DND-41 (cell line): ENCODE measurements at regions not wholly inside any gene's neighbourhood (a gene's known extent, or its start where the extent isn't known, plus 50 kb on each side); places are given as distances from the start of the nearest gene placed in this dataset.

ENCODE experiments used
- ATAC-seq: fragments of 200-7000 bp; cut with Tn5 transposase; 3 replicates; pipeline ENCODE4 v1.9.1; 2021; ENCODE audit warnings: low read depth; ENCODE audit not compliant: insufficient read depth
- DNase-seq: peaks from one replicate; pipeline ENCODE4 v3.0.0-alpha.2; 2020
- H2AFZ ChIP-seq: 2 replicates; pipeline ENCODE4 v1.6.0; 2012; ENCODE audit warnings: low read depth, low read length
- H3K27ac ChIP-seq: 2 replicates; pipeline ENCODE4 v1.5.1; 2012; ENCODE audit warnings: low read length, inconsistent platforms
- H3K27me3 ChIP-seq: fragments of 200-600 bp; sonication (generic); 2 replicates; pipeline ENCODE4 v1.6.0; 2012; ENCODE audit warnings: low read length, mild to moderate bottlenecking, inconsistent platforms; ENCODE audit not compliant: insufficient read depth, poor library complexity
- H3K36me3 ChIP-seq: 2 replicates; pipeline ENCODE4 v1.5.1; 2012; ENCODE audit warnings: low read length, inconsistent platforms; ENCODE audit not compliant: insufficient read depth
- H3K4me1 ChIP-seq: 2 replicates; pipeline ENCODE4 v1.5.1; 2012; ENCODE audit warnings: mild to moderate bottlenecking, low read length; ENCODE audit not compliant: insufficient read depth
- H3K4me2 ChIP-seq: 2 replicates; pipeline ENCODE4 v1.6.0; 2012; ENCODE audit warnings: mild to moderate bottlenecking, moderate library complexity, low read length, inconsistent platforms; ENCODE audit not compliant: insufficient read depth
- H3K4me3 ChIP-seq, 2 experiments: fragments of 200-600 bp in 1 of 2; shearing (Covaris generic) in 1 of 2; 2 replicates each; pipeline ENCODE4 v1.5.1; 2012 to 2016; ENCODE audit warnings: inconsistent platforms in 2 of 2, low read length in 2 of 2, mild to moderate bottlenecking in 2 of 2, low read depth in 1 of 2, moderate library complexity in 1 of 2
- H3K79me2 ChIP-seq: 2 replicates; pipeline ENCODE4 v1.6.0; 2012; ENCODE audit warnings: low read length, inconsistent platforms; ENCODE audit not compliant: insufficient read depth
- H3K9ac ChIP-seq: 2 replicates; pipeline ENCODE4 v1.6.0; 2012; ENCODE audit warnings: low read depth, mild to moderate bottlenecking, inconsistent platforms, low read length, moderate library complexity
- H3K9me3 ChIP-seq: 2 replicates; pipeline ENCODE4 v1.5.1; 2012; ENCODE audit warnings: low read length, moderate library complexity, mild to moderate bottlenecking, inconsistent platforms; ENCODE audit not compliant: insufficient read depth, severe bottlenecking
- H4K20me1 ChIP-seq: 2 replicates; pipeline ENCODE4 v1.6.0; 2012; ENCODE audit warnings: low read length; ENCODE audit not compliant: insufficient read depth
- EZH2 ChIP-seq: IDR thresholded peaks from 3 replicates; pipeline ENCODE4 v1.6.1; 2012; ENCODE audit warnings: borderline replicate concordance, low read depth, mild to moderate bottlenecking, moderate library complexity, low read length, inconsistent platforms; ENCODE audit not compliant: severe bottlenecking
- TF ChIP-seq, protein P1 (sequence below): IDR thresholded peaks from 2 replicates; pipeline ENCODE4 v1.5.1; 2012; ENCODE audit warnings: borderline replicate concordance, low read length, moderate library complexity, mild to moderate bottlenecking; ENCODE audit not compliant: poor library complexity, severe bottlenecking; ENCODE audit errors: extremely low read depth

DNA sequence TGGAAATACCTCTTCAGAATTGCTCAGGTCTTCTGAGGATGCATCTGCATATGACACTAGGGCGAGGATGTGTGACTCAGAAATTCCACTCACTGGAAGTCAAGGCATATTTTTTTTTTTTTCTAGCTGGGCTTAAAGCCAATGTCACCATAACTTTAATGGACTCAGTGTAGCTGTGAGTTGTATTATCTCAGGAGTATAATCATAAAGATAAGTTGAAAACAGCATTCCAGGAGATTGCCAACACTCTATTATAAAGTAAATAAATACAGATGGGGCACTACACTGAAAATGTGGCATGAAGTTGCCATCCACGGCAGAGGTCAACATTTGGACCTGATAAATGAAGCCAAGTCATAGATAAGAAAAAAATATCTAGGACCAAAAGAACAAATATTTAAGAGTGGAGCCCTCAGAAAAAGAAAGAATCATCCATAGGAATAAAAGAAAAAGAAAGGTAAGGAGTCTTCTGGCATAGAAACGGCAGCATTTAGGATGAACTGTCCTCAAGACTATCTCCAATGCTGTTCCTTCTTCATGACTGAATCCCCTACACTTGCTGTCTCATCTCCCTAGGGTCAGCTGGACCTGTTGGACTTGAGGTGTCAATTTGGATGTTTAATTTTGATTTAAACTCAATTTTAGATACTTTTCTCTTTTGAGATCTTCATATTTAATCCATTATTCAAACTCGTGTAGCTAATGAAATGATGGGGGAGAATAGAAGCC lies 72.9 kb upstream of the CAV2 start:
- H3K4me1 ChIP-seq = no peaks in the 10 kb centered on the region
- no peaks in the 10 kb centered on the region for H3K9me3 ChIP-seq
- TF ChIP-seq, protein P1, sequence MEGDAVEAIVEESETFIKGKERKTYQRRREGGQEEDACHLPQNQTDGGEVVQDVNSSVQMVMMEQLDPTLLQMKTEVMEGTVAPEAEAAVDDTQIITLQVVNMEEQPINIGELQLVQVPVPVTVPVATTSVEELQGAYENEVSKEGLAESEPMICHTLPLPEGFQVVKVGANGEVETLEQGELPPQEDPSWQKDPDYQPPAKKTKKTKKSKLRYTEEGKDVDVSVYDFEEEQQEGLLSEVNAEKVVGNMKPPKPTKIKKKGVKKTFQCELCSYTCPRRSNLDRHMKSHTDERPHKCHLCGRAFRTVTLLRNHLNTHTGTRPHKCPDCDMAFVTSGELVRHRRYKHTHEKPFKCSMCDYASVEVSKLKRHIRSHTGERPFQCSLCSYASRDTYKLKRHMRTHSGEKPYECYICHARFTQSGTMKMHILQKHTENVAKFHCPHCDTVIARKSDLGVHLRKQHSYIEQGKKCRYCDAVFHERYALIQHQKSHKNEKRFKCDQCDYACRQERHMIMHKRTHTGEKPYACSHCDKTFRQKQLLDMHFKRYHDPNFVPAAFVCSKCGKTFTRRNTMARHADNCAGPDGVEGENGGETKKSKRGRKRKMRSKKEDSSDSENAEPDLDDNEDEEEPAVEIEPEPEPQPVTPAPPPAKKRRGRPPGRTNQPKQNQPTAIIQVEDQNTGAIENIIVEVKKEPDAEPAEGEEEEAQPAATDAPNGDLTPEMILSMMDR = no peak
- no peak for TF ChIP-seq EZH2

GRCh38 chr7:116429986-116430619 lies 69.4 kb upstream of the CAV2 start:
- Histone ChIP-seq H3K4me2 (no peak overlapping the region), H3K79me2 (no peaks in the 10 kb centered on the region), H3K9me3 (no peaks in the 10 kb centered on the region), H3K27me3 (no peaks in the 10 kb centered on the region), H3K4me3 (no peak overlapping the region), H3K9ac (no peak overlapping the region), H3K4me1 (no peaks in the 10 kb centered on the region), H2AFZ (no peak overlapping the region), H3K27ac (no peak overlapping the region), H3K36me3 (no peaks in the 10 kb centered on the region), H4K20me1 (no peaks in the 10 kb centered on the region)
- TF ChIP-seq, protein P1 = no peak
- no peak for TF ChIP-seq EZH2
- ATAC-seq (no peak), DNase-seq (no peak)

More for the DNA sequence above, 72.9 kb upstream of the CAV2 start:
- H3K79me2 ChIP-seq = no peaks in the 10 kb centered on the region
- no peak overlapping the region for H3K4me3 ChIP-seq
- DNase-seq (no peak), ATAC-seq (no peak)
- no peak overlapping the region for H3K4me2 ChIP-seq
- H3K36me3 ChIP-seq = no peaks in the 10 kb centered on the region
- no peak overlapping the region for H3K9ac ChIP-seq
- no peaks in the 10 kb centered on the region for H4K20me1 ChIP-seq
- no peaks in the 10 kb centered on the region for H3K27me3 ChIP-seq
- H2AFZ ChIP-seq = no peak overlapping the region
- no peak overlapping the region for H3K27ac ChIP-seq

GRCh38 chr7:116431787-116432526 lies 67.6 kb upstream of the CAV2 start:
- Histone ChIP-seq H3K27me3 (no peaks in the 10 kb centered on the region), H2AFZ (no peak overlapping the region), H3K36me3 (no peaks in the 10 kb centered on the region), H3K4me2 (no peak overlapping the region), H3K79me2 (no peaks in the 10 kb centered on the region), H3K9me3 (no peaks in the 10 kb centered on the region), H4K20me1 (no peaks in the 10 kb centered on the region), H3K9ac (no peak overlapping the region), H3K4me3 (no peak overlapping the region), H3K27ac (no peak overlapping the region), H3K4me1 (no peaks in the 10 kb centered on the region)
- DNase-seq (no peak), ATAC-seq (no peak)
- TF ChIP-seq EZH2 = no peak
- TF ChIP-seq, protein P1 = no peak
